C4-2B (cell line): ENCODE measurements at regions not wholly inside any gene's neighbourhood (a gene's known extent, or its start where the extent isn't known, plus 50 kb on each side); places are given as distances from the start of the nearest gene placed in this dataset.

Experiments
- CTCF ChIP-seq: fragments of 450-650 bp; conservative IDR thresholded peaks from 2 replicates; pipeline ENCODE4 v1.5.1; 2017; ENCODE audit warnings: mild to moderate bottlenecking
- ZFX ChIP-seq: fragments of 450-650 bp; IDR thresholded peaks from 2 replicates; pipeline ENCODE4 v1.6.1; 2017

DNA sequence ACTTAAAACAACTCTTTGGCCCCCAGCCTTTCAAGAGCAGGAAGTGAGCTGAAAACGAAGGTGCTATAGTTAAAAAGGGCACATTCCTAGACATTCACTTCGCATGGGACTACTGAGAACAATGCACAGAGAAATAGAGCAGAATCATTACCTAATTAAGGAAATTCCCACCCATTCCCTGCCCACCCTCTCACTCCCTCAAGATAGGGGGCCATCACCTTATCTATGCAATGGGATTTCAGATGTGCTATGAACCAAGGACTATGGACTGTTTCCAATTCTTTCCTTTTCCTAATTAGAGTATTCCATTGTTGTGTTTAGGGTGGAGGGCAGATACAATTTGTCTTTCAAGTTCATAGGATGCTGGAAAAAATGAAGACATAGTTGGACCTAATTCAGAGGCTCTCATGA, 476.8 kb downstream of the CETN3 start:
- TF ChIP-seq CTCF (no peak), ZFX (no peak)
